Type B pancreatic cell (in vitro differentiated cells): ENCODE measurements at regions not wholly inside any gene's neighbourhood (a gene's known extent, or its start where the extent isn't known, plus 50 kb on each side); places are given as distances from the start of the nearest gene placed in this dataset.

ENCODE experiments used
- DNase-seq: peaks from one replicate; pipeline ENCODE4 v3.0.0; 2021; ENCODE audit warnings: mixed read lengths; ENCODE audit not compliant: unreplicated experiment; ENCODE audit errors: extremely low spot score
- H3K27ac Mint-ChIP-seq: 2 replicates; pipeline ENCODE4 v1.8.0; 2021; ENCODE audit warnings: mild to moderate bottlenecking, mixed read lengths
- H3K27me3 Mint-ChIP-seq: 2 replicates; pipeline ENCODE4 v1.8.0; 2021; ENCODE audit warnings: mixed read lengths
- H3K36me3 Mint-ChIP-seq: 2 replicates; pipeline ENCODE4 v1.8.0; 2021; ENCODE audit warnings: mixed read lengths
- H3K4me1 Mint-ChIP-seq: one replicate; pipeline ENCODE4 v1.8.0; 2021; ENCODE audit warnings: mixed read lengths; ENCODE audit not compliant: unreplicated experiment
- H3K4me3 Mint-ChIP-seq: 2 replicates; pipeline ENCODE4 v1.8.0; 2021; ENCODE audit warnings: mild to moderate bottlenecking, mixed read lengths
- H3K9me3 Mint-ChIP-seq: 2 replicates; pipeline ENCODE4 v1.8.0; 2021; ENCODE audit warnings: mixed read lengths
- CTCF ChIP-seq: fragments of 200-600 bp; sonication (generic); conservative IDR thresholded peaks from 2 replicates; pipeline ENCODE4 v1.5.0; 2021; ENCODE audit warnings: antibody characterized with exemption, mild to moderate bottlenecking

- no peak overlapping the region for H3K27ac Mint-ChIP-seq
Measured at GRCh38 chr14:23785208-23785607, 149.0 kb downstream of the DHRS2 start.

GRCh38 chr14:23787436-23787835, 151.3 kb downstream of the DHRS2 start:
- no peak for DNase-seq
- H3K36me3 Mint-ChIP-seq: no peaks in the 10 kb centered on the region
- no peaks in the 10 kb centered on the region for H3K4me1 Mint-ChIP-seq
- H3K27me3 Mint-ChIP-seq: no peaks in the 10 kb centered on the region
- no peak for TF ChIP-seq CTCF
- peaks cover 7% of the 10 kb centered on the region for H3K9me3 Mint-ChIP-seq
- no peak overlapping the region for H3K27ac Mint-ChIP-seq
- no peak overlapping the region for H3K4me3 Mint-ChIP-seq

More at GRCh38 chr14:23785208-23785607, 149.0 kb downstream of the DHRS2 start:
- Mint-ChIP-seq H3K27me3 (no peaks in the 10 kb centered on the region), H3K4me1 (no peaks in the 10 kb centered on the region), H3K4me3 (no peak overlapping the region), H3K36me3 (no peaks in the 10 kb centered on the region), H3K9me3 (peaks cover 4% of the 10 kb centered on the region)
- no peak for TF ChIP-seq CTCF
- no peak for DNase-seq

GRCh38 chr14:23789696-23790095, 153.5 kb downstream of the DHRS2 start:
- TF ChIP-seq CTCF: no peak
- no peaks in the 10 kb centered on the region for H3K27me3 Mint-ChIP-seq
- H3K4me3 Mint-ChIP-seq: no peak overlapping the region
- no peak overlapping the region for H3K27ac Mint-ChIP-seq
- no peaks in the 10 kb centered on the region for H3K4me1 Mint-ChIP-seq
- peaks cover 7% of the 10 kb centered on the region for H3K9me3 Mint-ChIP-seq
- no peak for DNase-seq
- no peaks in the 10 kb centered on the region for H3K36me3 Mint-ChIP-seq

- Mint-ChIP-seq H3K36me3 (no peaks in the 10 kb centered on the region), H3K9me3 (peaks cover 7% of the 10 kb centered on the region), H3K27me3 (no peaks in the 10 kb centered on the region), H3K4me1 (no peaks in the 10 kb centered on the region), H3K4me3 (no peak overlapping the region), H3K27ac (no peak overlapping the region)
- no peak for TF ChIP-seq CTCF
- DNase-seq: no peak
Measured at GRCh38 chr14:23793532-23793931, 157.4 kb downstream of the DHRS2 start.

- DNase-seq: no peak
- Mint-ChIP-seq H3K4me1 (no peaks in the 10 kb centered on the region), H3K27ac (no peak overlapping the region), H3K9me3 (peaks cover 10% of the 10 kb centered on the region), H3K36me3 (no peaks in the 10 kb centered on the region), H3K27me3 (no peaks in the 10 kb centered on the region), H3K4me3 (no peak overlapping the region)
- TF ChIP-seq CTCF: no peak
Measured at GRCh38 chr14:23800811-23801210, 152.8 kb upstream of the DHRS4 start.

- no peaks in the 10 kb centered on the region for H3K4me1 Mint-ChIP-seq
- no peaks in the 10 kb centered on the region for H3K36me3 Mint-ChIP-seq
- no peaks in the 10 kb centered on the region for H3K27me3 Mint-ChIP-seq
- H3K9me3 Mint-ChIP-seq: peaks cover 10% of the 10 kb centered on the region
- H3K27ac Mint-ChIP-seq: no peak overlapping the region
- no peak for DNase-seq
- TF ChIP-seq CTCF: no peak
- no peak overlapping the region for H3K4me3 Mint-ChIP-seq
Measured at GRCh38 chr14:23801766-23802165, 151.8 kb upstream of the DHRS4 start.
